CD4-positive, alpha-beta memory T cell (primary cell): ENCODE measurements at regions not wholly inside any gene's neighbourhood (a gene's known extent, or its start where the extent isn't known, plus 50 kb on each side); places are given as distances from the start of the nearest gene placed in this dataset.

Source experiments
- CTCF ChIA-PET: fragments of 350-600 bp; sonication (Branson Sonifier 250); formaldehyde crosslinking; loops from one replicate; lab custom pipeline; 2021; ENCODE audit warnings: inconsistent platforms; ENCODE audit not compliant: partially characterized antibody; lab: Charles Lee
- POLR2A ChIA-PET: fragments of 350-600 bp; sonication (Branson Sonifier 250); formaldehyde crosslinking; loops from one replicate; lab custom pipeline; 2021; ENCODE audit not compliant: partially characterized antibody; lab: Charles Lee
- DNase-seq, 5 donors: peaks; one replicate each; pipeline versions ENCODE4 v3.0.0 to v3.0.0-alpha.2; 2020 to 2022; ENCODE audit warnings: mixed read lengths in 1 of 5
- H3K27ac ChIP-seq: one replicate; pipeline ENCODE4 v1.7.0; 2013; ENCODE audit warnings: low read depth, low read length
- H3K27me3 ChIP-seq: 2 replicates; pipeline ENCODE4 v1.7.0; 2013; ENCODE audit warnings: mild to moderate bottlenecking, low read length, moderate library complexity; ENCODE audit not compliant: insufficient read depth
- H3K36me3 ChIP-seq: 2 replicates; pipeline ENCODE4 v1.7.0; 2013; ENCODE audit warnings: mild to moderate bottlenecking, low read length, moderate library complexity; ENCODE audit not compliant: insufficient read depth
- H3K4me1 ChIP-seq: 2 replicates; pipeline ENCODE4 v1.7.0; 2013; ENCODE audit warnings: mild to moderate bottlenecking, low read length, moderate library complexity; ENCODE audit not compliant: insufficient read depth
- H3K4me3 ChIP-seq, 2 donors: one replicate each; pipeline ENCODE4 v1.7.0; 2013; ENCODE audit warnings: low read length in 2 of 2, mild to moderate bottlenecking in 1 of 2
- H3K9me3 ChIP-seq, 2 donors: one replicate each; pipeline ENCODE4 v1.7.0; 2013; ENCODE audit warnings: low read length in 2 of 2, control low read depth in 1 of 2; ENCODE audit not compliant: control insufficient read depth in 1 of 2
- H3K27ac Mint-ChIP-seq, 7 donors: one replicate each; pipeline ENCODE4 v1.8.0; 2020 to 2021; ENCODE audit warnings: mixed read lengths in 7 of 7, mild to moderate bottlenecking in 6 of 7, inconsistent platforms in 3 of 7, moderate library complexity in 3 of 7
- H3K27me3 Mint-ChIP-seq, 2 donors: one replicate each; pipeline ENCODE4 v1.8.0; 2020 to 2021; ENCODE audit warnings: mixed read lengths in 2 of 2
- H3K36me3 Mint-ChIP-seq, 2 donors: one replicate each; pipeline ENCODE4 v1.8.0; 2020 to 2021; ENCODE audit warnings: mixed read lengths in 2 of 2, inconsistent platforms in 1 of 2, mild to moderate bottlenecking in 1 of 2
- H3K4me1 Mint-ChIP-seq, 4 donors: one replicate each; pipeline ENCODE4 v1.8.0; 2020 to 2021; ENCODE audit warnings: mixed read lengths in 4 of 4, mild to moderate bottlenecking in 1 of 4
- H3K4me3 Mint-ChIP-seq, 8 donors: one replicate each; pipeline ENCODE4 v1.8.0; 2020 to 2021; ENCODE audit warnings: mixed read lengths in 8 of 8, mild to moderate bottlenecking in 7 of 8, moderate library complexity in 6 of 8, inconsistent platforms in 3 of 8
- H3K9me3 Mint-ChIP-seq, 8 donors: one replicate each; pipeline ENCODE4 v1.8.0; 2020 to 2021; ENCODE audit warnings: mixed read lengths in 8 of 8, mild to moderate bottlenecking in 5 of 8, inconsistent platforms in 3 of 8, moderate library complexity in 1 of 8
- intact Hi-C: fragments of 100-400 bp; cut with micrococcal nuclease; formaldehyde crosslinking; loops from one replicate; pipeline ENCODE4 v1.15.1; 2023

GRCh38 chr3:59658866-59659265 is 609.0 kb upstream of the CFAP20DC start:
- H3K27me3 ChIP-seq = no peaks in the 10 kb centered on the region
- no peak overlapping the region for H3K27ac ChIP-seq
- H3K9me3 ChIP-seq = no peaks in the 10 kb centered on the region
- no peaks in the 10 kb centered on the region for H3K4me1 ChIP-seq
- POLR2A ChIA-PET = no interaction called here
- no peak overlapping the region for H3K27ac Mint-ChIP-seq
- intact Hi-C loops = no loop called here
- H3K36me3 Mint-ChIP-seq = no peaks in the 10 kb centered on the region
- H3K4me3 Mint-ChIP-seq = no peak overlapping the region
- no peak for DNase-seq
- peaks cover 1 to 2% of the 10 kb centered on the region in 2 donors for H3K27me3 Mint-ChIP-seq
- H3K9me3 Mint-ChIP-seq = no peaks in the 10 kb centered on the region
- no peaks in the 10 kb centered on the region for H3K36me3 ChIP-seq
- CTCF ChIA-PET = no interaction called here
- H3K4me3 ChIP-seq = no peak overlapping the region
- no peaks in the 10 kb centered on the region for H3K4me1 Mint-ChIP-seq

DNA sequence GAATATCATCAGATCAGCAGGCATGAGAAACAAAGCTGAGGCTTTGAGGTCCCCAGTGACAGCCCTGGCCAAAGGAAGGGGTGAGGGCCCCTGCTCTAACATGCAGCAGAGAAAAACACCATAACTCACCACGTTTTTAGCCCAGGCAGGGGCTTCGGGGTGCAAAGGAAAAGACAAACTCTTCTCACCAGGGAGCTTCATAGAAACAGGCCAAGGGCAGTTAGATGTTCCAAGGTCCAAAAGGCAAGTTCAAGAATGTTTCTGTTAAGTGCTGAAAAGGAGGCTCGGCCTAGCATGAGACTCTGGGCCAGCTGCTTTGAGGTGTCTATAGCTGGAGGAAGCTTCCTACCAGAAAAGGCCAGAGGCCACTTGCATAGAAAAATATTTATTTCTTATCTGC is 608.4 kb upstream of the CFAP20DC start:
- no peaks in the 10 kb centered on the region for H3K27me3 ChIP-seq
- Mint-ChIP-seq H3K4me1 (no peaks in the 10 kb centered on the region), H3K27ac (no peak overlapping the region), H3K9me3 (no peaks in the 10 kb centered on the region), H3K27me3 (peaks cover 0 to 2% of the 10 kb centered on the region in 2 donors), H3K4me3 (no peak overlapping the region), H3K36me3 (no peaks in the 10 kb centered on the region)
- POLR2A ChIA-PET = no interaction called here
- no peaks in the 10 kb centered on the region for H3K36me3 ChIP-seq
- intact Hi-C loops = no loop called here
- H3K4me3 ChIP-seq = no peak overlapping the region
- H3K9me3 ChIP-seq = no peaks in the 10 kb centered on the region
- H3K27ac ChIP-seq = no peak overlapping the region
- no peaks in the 10 kb centered on the region for H3K4me1 ChIP-seq
- no peak for DNase-seq
- CTCF ChIA-PET = interaction anchor here (0.6 kb wide), 2 partner anchors 11 to 1727 kb away, joined by 3 to 4 read pairs; no protein-coding TSS in a partner anchor

DNA sequence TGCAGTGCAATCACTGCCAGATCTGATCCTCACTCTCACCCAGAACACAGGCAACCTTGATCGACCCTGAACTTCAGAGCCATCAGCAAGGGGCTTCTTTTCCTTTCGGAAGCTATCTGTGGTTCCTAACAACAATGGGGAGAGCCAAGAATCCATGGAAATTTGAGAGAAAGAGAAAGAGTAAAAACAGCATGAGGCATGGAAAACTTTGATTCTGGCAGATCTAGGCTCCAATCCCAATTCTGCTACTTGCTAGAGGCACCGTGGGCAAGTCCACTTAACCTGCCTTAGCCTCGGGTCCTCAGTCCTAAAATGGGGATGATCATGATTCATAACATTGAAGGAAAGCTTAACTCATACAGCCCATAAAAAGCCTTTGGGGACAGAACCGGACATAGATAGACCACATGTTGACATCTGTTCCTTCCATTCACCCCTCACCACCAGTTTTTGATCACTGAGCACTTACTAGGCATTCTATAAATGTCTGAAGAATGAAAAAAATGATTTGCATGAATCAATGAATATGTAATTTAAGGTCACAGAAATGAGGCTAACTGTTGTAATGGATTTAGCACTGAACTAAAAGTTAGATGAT is 605.7 kb upstream of the CFAP20DC start:
- Mint-ChIP-seq H3K27me3 (peaks cover under 1 to 3% of the 10 kb centered on the region in 2 donors), H3K9me3 (peaks cover 4 to 13% (median 8%) of the 10 kb centered on the region in 8 donors), H3K36me3 (peaks cover 0 to under 1% of the 10 kb centered on the region in 2 donors), H3K27ac (no peak overlapping the region), H3K4me1 (no peaks in the 10 kb centered on the region), H3K4me3 (no peak overlapping the region)
- Histone ChIP-seq H3K4me3 (no peak overlapping the region), H3K9me3 (no peaks in the 10 kb centered on the region), H3K27ac (no peak overlapping the region), H3K4me1 (no peaks in the 10 kb centered on the region), H3K36me3 (no peaks in the 10 kb centered on the region), H3K27me3 (no peaks in the 10 kb centered on the region)
- ChIA-PET CTCF (no interaction called here), POLR2A (no interaction called here)
- DNase-seq = no peak
- intact Hi-C loops = no loop called here

- CTCF ChIA-PET = no interaction called here
- Histone ChIP-seq H3K4me3 (no peak overlapping the region), H3K36me3 (no peaks in the 10 kb centered on the region), H3K9me3 (no peaks in the 10 kb centered on the region), H3K27me3 (no peaks in the 10 kb centered on the region), H3K4me1 (no peaks in the 10 kb centered on the region), H3K27ac (no peak overlapping the region)
- Mint-ChIP-seq H3K36me3 (peaks cover 0 to 3% of the 10 kb centered on the region in 2 donors), H3K4me3 (no peak overlapping the region), H3K27ac (no peak overlapping the region), H3K27me3 (peaks cover 3% of the 10 kb centered on the region in 2 donors), H3K4me1 (no peaks in the 10 kb centered on the region), H3K9me3 (peaks cover 7 to 20% (median 15%) of the 10 kb centered on the region in 8 donors)
- POLR2A ChIA-PET = no interaction called here
- intact Hi-C loops = no loop called here
- no peak for DNase-seq
Observed at GRCh38 chr3:59654480-59655417, 604.9 kb upstream of the CFAP20DC start.

- Mint-ChIP-seq H3K9me3 (peaks cover 7 to 27% (median 22%) of the 10 kb centered on the region in 8 donors), H3K4me1 (no peaks in the 10 kb centered on the region), H3K27ac (no peak overlapping the region), H3K36me3 (peaks cover 0 to 3% of the 10 kb centered on the region in 2 donors), H3K27me3 (peaks cover 2 to 3% of the 10 kb centered on the region in 2 donors), H3K4me3 (no peak overlapping the region)
- no peaks in the 10 kb centered on the region for H3K36me3 ChIP-seq
- peaks cover 0 to 4% of the 10 kb centered on the region in 2 donors for H3K9me3 ChIP-seq
- no peak for DNase-seq
- no peaks in the 10 kb centered on the region for H3K4me1 ChIP-seq
- intact Hi-C loops = no loop called here
- H3K27ac ChIP-seq = no peak overlapping the region
- H3K4me3 ChIP-seq = no peak overlapping the region
- ChIA-PET CTCF (no interaction called here), POLR2A (no interaction called here)
- H3K27me3 ChIP-seq = no peaks in the 10 kb centered on the region
Observed at GRCh38 chr3:59654123-59654479, 604.3 kb upstream of the CFAP20DC start.

- Mint-ChIP-seq H3K36me3 (peaks cover 0 to 3% of the 10 kb centered on the region in 2 donors), H3K4me1 (no peaks in the 10 kb centered on the region), H3K27me3 (peaks cover 1 to 3% of the 10 kb centered on the region in 2 donors), H3K4me3 (no peak overlapping the region), H3K9me3 (peaks cover 7 to 29% (median 24%) of the 10 kb centered on the region in 8 donors), H3K27ac (no peak overlapping the region)
- Histone ChIP-seq H3K4me3 (no peak overlapping the region), H3K9me3 (peaks cover 0 to 6% of the 10 kb centered on the region in 2 donors), H3K36me3 (no peaks in the 10 kb centered on the region), H3K27ac (no peak overlapping the region), H3K4me1 (no peaks in the 10 kb centered on the region), H3K27me3 (no peaks in the 10 kb centered on the region)
- DNase-seq = no peak
- ChIA-PET POLR2A (no interaction called here), CTCF (no interaction called here)
- intact Hi-C loops = no loop called here
Observed at GRCh38 chr3:59653405-59654122, 603.7 kb upstream of the CFAP20DC start.
